BLaER1 treated with 17β-estradiol and CSF1 and Interleukin-3, amounts not matched to agents 10 nM and 100 nM (cell line): ENCODE measurements at regions not wholly inside any gene's neighbourhood (a gene's known extent, or its start where the extent isn't known, plus 50 kb on each side); places are given as distances from the start of the nearest gene placed in this dataset.
"Not testable (repeated sequence)": the region's sequence is repeated elsewhere in the genome, so short reads cannot be mapped to it uniquely, and the experiment has no call there.

Source experiments
- H3K27ac ChIP-seq, 11 experiments: shearing (Covaris generic); formaldehyde crosslinking; 2 replicates each; pipeline ENCODE4 v1.8.1; 2022
- H3K27me3 ChIP-seq, 11 experiments: shearing (Covaris generic); formaldehyde crosslinking; 2 replicates each; pipeline ENCODE4 v1.8.1; 2022
- H3K36me3 ChIP-seq, 11 experiments: shearing (Covaris generic); formaldehyde crosslinking; 2 replicates each; pipeline ENCODE4 v1.8.1; 2022
- H3K4me1 ChIP-seq, 10 experiments: shearing (Covaris generic); formaldehyde crosslinking; 2 replicates each; pipeline ENCODE4 v1.8.1; 2022
- H3K4me2 ChIP-seq, 11 experiments: shearing (Covaris generic); formaldehyde crosslinking; 2 replicates each; pipeline ENCODE4 v1.8.1; 2022
- H3K4me3 ChIP-seq, 10 experiments: shearing (Covaris generic); formaldehyde crosslinking; 2 replicates each; pipeline ENCODE4 v1.8.1; 2022
- H3K9ac ChIP-seq, 11 experiments: shearing (Covaris generic); formaldehyde crosslinking; 2 replicates each; pipeline ENCODE4 v1.8.1; 2022
- H3K9me3 ChIP-seq, 11 experiments: shearing (Covaris generic); formaldehyde crosslinking; replicated peaks in 1 of 11; 2 replicates each; pipeline ENCODE4 v1.8.1; 2022
- H4K20me1 ChIP-seq, 11 experiments: shearing (Covaris generic); formaldehyde crosslinking; 2 replicates each; pipeline ENCODE4 v1.8.1; 2022
- Cebpa-rat ChIP-seq, 11 experiments: shearing (Covaris generic); IDR thresholded peaks; 2 replicates each; pipeline ENCODE4 v1.8.1; 2022

DNA sequence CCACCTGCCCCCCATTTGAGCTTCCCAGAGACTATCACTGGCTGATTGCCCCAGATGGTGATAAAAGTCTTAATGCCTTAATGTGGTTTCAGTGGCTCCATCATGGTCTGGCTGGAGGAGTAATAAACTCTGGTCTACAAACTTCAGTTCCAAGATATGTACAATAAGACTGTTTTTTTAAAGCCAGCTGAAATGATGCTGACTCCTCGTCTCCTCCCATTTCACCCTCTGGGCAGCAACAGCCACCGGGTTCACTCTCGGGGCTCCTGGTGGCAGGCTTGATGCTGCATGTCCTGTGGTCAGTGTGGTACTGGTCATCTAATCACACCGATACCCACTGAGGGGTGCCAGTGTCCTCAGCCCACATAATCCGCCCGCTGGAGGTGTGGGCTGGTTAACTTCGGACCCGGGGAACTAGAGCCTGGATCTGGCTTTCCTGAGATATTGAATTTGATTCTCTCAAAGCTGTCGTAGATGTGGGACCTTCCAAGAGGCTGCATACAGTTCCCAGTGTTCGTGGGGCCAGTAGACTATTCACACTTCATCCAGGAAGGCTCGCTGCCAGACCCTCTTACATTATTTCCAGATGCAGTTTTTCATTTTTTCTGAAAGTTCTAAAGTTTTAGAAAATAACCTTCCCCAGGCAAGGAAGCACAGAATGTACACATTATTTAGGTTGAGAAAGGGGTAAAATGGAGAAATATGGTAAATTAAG is 95.3 kb downstream of the GALR1 start:
- Histone ChIP-seq H3K27me3 (no peaks in the 10 kb centered on the region), H3K36me3 (no peaks in the 10 kb centered on the region), H3K9me3 (0 out of 22 replicates have a peak, but pooled peaks cover 0 to 1% (median 0%) of the 10 kb centered on the region in 11 experiments), H3K4me3 (no peak overlapping the region), H3K27ac (no peak overlapping the region), H3K4me2 (no peak overlapping the region), H4K20me1 (no peaks in the 10 kb centered on the region), H3K4me1 (no peaks in the 10 kb centered on the region), H3K9ac (no peak overlapping the region)
- TF ChIP-seq Cebpa-rat (IDR thresholded peaks at IDR 0.05): no peak

DNA sequence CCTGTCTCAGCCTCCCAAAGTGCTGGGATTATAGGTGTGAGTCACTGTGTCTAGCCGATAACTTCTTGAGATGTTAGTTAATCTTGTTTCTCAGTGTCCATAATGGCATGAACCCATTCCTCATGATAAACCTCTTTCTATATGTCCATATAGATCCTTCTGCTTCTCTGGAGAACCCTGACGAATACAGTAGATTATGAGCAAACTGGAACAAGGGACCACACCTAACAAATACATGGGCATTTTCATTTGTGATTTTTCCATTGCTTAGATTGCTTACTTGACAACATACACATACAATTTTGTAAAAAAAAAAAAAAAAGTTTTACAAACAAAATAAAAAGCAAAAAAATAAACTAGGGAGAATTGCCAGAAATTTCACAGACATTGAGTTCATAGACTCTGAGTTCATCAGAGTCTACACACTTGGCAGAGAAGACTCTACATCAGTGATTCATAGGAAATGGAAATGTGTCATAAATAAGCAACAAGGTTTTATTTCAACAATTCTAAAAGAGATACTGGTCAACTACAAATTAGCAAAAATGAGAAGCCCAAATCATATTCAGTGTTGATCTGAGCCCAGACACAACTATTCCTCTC is 96.7 kb downstream of the GALR1 start:
- H3K27me3 ChIP-seq: no peaks in the 10 kb centered on the region
- TF ChIP-seq Cebpa-rat (IDR thresholded peaks at IDR 0.05): no peak
- no peaks in the 10 kb centered on the region for H4K20me1 ChIP-seq
- H3K9me3 ChIP-seq: peaks cover 0 to 4% (median 0%) of the 10 kb centered on the region in 11 experiments; a peak in 1 of 22 replicates
- H3K4me3 ChIP-seq: no peak overlapping the region
- H3K4me1 ChIP-seq: no peaks in the 10 kb centered on the region
- no peaks in the 10 kb centered on the region for H3K36me3 ChIP-seq
- no peak overlapping the region for H3K9ac ChIP-seq
- no peak overlapping the region for H3K4me2 ChIP-seq
- H3K27ac ChIP-seq: no peak overlapping the region

DNA sequence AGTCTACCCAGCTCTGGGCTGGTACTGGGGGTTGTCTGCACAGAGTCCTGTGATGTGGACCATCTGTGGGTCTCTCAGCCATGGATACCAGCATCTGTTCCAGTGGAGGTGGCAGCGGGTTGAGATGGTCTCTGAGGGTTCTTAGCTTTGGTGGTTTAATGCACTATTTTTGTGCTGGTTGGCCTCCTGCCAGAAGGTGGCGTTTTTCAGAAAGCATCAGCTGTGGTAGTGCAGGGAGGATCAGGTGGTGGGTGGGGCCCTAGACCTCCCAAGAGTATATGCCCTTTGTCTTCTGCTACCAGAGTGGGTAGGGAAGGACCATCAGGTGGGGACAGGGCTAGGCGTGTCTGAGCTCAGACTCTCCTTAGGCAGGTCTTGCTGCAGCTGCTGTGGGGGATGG is 103.7 kb downstream of the GALR1 start:
- H3K36me3 ChIP-seq, H3K4me3 ChIP-seq, H3K9me3 ChIP-seq, H3K4me1 ChIP-seq, H3K27ac ChIP-seq, H3K4me2 ChIP-seq, H4K20me1 ChIP-seq, H3K9ac ChIP-seq, H3K27me3 ChIP-seq: not testable (repeated sequence)

DNA sequence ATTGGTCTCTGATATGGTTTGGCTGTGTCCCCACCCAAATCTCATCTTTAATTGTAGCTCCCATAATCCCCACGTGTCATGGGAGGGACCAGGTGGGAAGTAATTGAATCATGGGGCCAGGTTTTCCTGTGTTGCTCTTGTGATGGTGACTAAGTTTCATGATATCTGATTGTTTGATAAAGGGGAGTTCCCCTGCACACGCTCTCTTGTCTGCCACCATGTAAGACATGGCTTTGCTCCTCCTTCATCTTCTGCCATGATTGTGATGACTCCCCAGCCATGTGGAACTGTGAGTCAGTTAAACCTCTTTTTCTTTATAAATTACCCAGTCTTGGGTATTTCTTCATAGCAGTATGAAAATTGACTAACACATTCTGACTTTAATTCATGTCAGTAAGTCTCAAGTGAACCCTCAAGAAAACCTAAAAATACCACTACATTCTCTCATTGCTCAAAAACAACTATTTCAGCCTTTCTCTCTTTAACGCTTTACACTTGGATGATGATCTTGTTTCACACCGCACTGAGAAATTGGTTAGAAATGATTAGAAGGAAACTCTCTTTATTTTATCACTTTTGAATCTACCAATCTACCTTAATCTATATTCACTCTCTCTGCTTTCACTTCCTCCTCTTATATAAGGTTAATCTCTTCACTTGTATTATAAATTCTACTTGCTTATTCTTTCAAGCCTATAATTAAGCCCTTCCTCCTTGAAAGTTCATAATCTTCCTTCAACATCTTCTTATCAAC is 110.1 kb downstream of the GALR1 start:
- Histone ChIP-seq H4K20me1 (no peaks in the 10 kb centered on the region), H3K36me3 (no peaks in the 10 kb centered on the region), H3K9me3 (peaks cover 6 to 24% (median 12%) of the 10 kb centered on the region in 11 experiments; a peak in 18 of 22 replicates), H3K9ac (no peak overlapping the region), H3K27ac (0 out of 22 replicates have a peak overlapping the region, but pooled peaks of 1 of the 11 experiments have one; percentile 1), H3K4me3 (no peak overlapping the region), H3K4me2 (peak overlapping the region in 6 of 11 experiments; percentile 2 to 25 (median 23); a peak in 4 of 22 replicates), H3K27me3 (no peaks in the 10 kb centered on the region), H3K4me1 (peaks cover 0 to 17% (median 12%) of the 10 kb centered on the region in 10 experiments; a peak in 10 of 20 replicates)
- TF ChIP-seq Cebpa-rat (IDR thresholded peaks at IDR 0.05): no peak

DNA sequence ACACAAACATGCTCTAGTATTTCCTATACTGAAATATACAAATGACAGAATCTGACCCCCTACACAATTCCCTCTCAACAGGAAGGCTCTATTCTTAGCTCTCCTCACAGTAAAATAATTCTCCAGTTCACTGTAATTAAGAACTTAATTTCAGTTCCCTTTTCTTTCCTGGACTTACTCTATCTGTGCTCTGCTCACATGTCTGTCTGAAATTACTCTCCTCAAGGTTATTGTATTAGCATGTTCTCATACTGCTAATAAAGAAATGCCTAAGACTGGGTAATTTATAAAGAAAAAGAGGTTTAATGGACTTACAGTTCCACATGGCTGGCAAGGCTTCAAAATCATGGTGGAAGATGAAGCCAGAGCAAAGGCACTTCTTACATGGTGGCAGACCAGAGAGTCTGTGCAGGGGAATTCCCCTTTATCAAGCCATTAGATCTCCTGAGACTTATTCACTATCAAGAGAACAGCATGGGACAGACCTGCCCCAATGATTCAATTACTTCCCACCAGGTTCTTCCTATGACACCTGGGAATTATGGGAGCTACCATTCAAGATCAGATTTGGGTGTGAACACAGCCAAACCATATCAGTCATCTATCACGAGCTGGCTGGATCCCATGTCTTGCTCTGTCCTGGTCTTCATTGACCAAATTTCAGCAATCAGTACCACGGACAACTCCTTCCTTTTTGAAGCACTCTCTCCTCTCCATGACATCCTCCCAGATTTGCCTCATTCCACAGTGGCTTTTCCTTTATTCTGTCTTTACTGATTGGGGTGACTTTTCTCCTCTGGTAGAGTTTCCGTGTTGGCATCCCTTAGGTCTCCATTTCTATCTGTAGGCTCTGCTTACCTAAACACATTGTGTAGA is 110.9 kb downstream of the GALR1 start:
- H3K36me3 ChIP-seq: no peaks in the 10 kb centered on the region
- H3K9ac ChIP-seq: no peak overlapping the region
- no peak for TF ChIP-seq Cebpa-rat (IDR thresholded peaks at IDR 0.05)
- H3K4me1 ChIP-seq: peaks cover 0 to 17% (median 12%) of the 10 kb centered on the region in 10 experiments; a peak in 10 of 20 replicates
- H4K20me1 ChIP-seq: no peaks in the 10 kb centered on the region
- peaks cover 6 to 24% (median 12%) of the 10 kb centered on the region in 11 experiments; a peak in 18 of 22 replicates for H3K9me3 ChIP-seq
- H3K27ac ChIP-seq: 0 out of 22 replicates have a peak overlapping the region, but pooled peaks of 1 of the 11 experiments have one; percentile 1
- H3K4me2 ChIP-seq: peak overlapping the region in 6 of 11 experiments; percentile 2 to 25 (median 23); a peak in 6 of 22 replicates
- no peaks in the 10 kb centered on the region for H3K27me3 ChIP-seq
- no peak overlapping the region for H3K4me3 ChIP-seq

DNA sequence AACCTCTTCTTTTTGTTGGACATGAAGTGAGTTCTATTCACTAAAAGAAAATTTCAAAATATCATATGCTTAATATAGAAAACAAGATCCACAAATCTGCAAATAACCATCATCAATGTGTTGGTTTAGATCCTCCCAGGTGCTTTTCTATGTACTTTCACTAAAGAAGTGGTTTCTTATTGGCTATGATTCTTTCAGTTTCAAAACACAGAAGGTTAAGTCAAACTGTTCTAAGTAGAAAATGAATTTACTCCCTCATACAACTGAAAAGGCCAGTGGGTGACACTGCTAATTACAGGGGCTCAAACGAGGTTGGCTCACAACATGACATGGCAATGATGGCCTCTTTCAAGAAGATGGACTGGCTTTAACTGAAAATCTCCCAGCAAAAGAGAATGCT is 111.7 kb downstream of the GALR1 start:
- Histone ChIP-seq H3K4me2 (no peak overlapping the region), H3K27me3 (no peaks in the 10 kb centered on the region)

DNA sequence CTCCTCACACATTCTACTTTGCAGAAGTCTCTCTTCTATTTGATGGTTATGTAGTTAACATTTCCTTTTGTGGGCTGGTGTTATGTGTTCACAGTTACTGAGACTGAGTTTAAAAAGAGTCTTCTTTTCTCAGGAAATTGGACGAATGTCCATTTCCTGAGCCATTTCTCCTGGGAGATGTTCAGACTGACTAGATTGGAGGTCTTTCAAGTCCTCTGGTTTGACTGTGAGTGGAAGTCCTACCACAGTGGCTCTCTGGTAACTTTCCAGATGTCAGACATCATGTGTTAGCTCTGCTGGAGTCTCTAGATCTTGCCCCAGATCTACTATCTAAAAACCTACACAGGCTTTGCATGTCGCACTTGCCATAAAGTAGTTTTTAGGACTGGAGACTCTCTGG is 116.0 kb downstream of the GALR1 start:
- TF ChIP-seq Cebpa-rat (IDR thresholded peaks at IDR 0.05): no peak
- Histone ChIP-seq H3K4me3 (no peak overlapping the region), H3K4me2 (no peak overlapping the region)

More for the DNA sequence above, 111.7 kb downstream of the GALR1 start:
- peaks cover 0 to 17% (median 12%) of the 10 kb centered on the region in 10 experiments; a peak in 10 of 20 replicates for H3K4me1 ChIP-seq
- H4K20me1 ChIP-seq: no peaks in the 10 kb centered on the region
- H3K36me3 ChIP-seq: no peaks in the 10 kb centered on the region
- H3K9me3 ChIP-seq: peaks cover 6 to 24% (median 12%) of the 10 kb centered on the region in 11 experiments; a peak in 18 of 22 replicates
- TF ChIP-seq Cebpa-rat (IDR thresholded peaks at IDR 0.05): no peak
- H3K9ac ChIP-seq: no peak overlapping the region
- no peak overlapping the region for H3K4me3 ChIP-seq
- no peak overlapping the region for H3K27ac ChIP-seq

DNA sequence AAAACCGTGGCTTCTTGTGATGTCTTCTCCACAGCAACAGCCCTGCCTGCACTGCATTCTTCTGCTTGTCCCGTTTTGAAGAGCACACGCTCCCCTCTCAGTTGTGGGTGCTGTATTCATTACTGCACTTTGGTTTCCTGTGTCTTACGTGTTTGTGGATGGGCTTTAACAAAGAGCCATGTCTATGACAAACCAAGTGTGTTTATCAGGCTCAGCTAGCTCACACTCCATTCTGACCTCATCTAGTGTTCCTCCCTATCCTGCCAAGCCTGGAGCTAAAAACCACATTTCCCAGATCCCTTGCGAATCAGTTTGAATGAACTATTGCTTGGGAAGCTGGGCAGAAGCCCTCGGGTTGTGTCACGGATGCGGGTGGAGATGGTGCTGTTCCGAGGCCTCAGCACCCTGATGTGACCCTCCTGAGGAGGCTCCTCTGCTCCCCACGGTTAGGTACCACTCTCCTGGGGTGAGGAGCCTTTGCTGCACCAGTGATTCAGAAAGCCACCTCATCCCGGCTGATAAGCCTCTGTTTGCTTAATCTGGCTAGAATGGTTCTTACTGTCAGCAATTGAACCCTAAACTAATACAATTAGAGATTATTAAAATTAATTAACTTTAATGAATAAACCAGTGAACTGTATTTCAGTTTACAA is 116.5 kb downstream of the GALR1 start:
- TF ChIP-seq Cebpa-rat (IDR thresholded peaks at IDR 0.05): no peak
- Histone ChIP-seq H3K4me3 (no peak overlapping the region), H3K4me2 (no peak overlapping the region), H3K9me3 (peaks cover 21 to 38% (median 31%) of the 10 kb centered on the region in 11 experiments), H3K36me3 (no peaks in the 10 kb centered on the region), H3K4me1 (no peaks in the 10 kb centered on the region), H4K20me1 (no peaks in the 10 kb centered on the region), H3K27me3 (no peaks in the 10 kb centered on the region), H3K27ac (no peak overlapping the region), H3K9ac (no peak overlapping the region)

More for the DNA sequence above, 116.0 kb downstream of the GALR1 start:
- H3K36me3 ChIP-seq: no peaks in the 10 kb centered on the region
- peaks cover 21 to 40% (median 31%) of the 10 kb centered on the region in 11 experiments for H3K9me3 ChIP-seq
- H3K27me3 ChIP-seq: no peaks in the 10 kb centered on the region
- H3K9ac ChIP-seq: no peak overlapping the region
- H3K4me1 ChIP-seq: peaks cover 0 to 4% (median 2%) of the 10 kb centered on the region in 10 experiments; a peak in 8 of 20 replicates
- no peaks in the 10 kb centered on the region for H4K20me1 ChIP-seq
- H3K27ac ChIP-seq: no peak overlapping the region
